HEK293 (cell line): ENCODE measurements at regions not wholly inside any gene's neighbourhood (a gene's known extent, or its start where the extent isn't known, plus 50 kb on each side); places are given as distances from the start of the nearest gene placed in this dataset.
"Not testable (repeated sequence)": the region's sequence is repeated elsewhere in the genome, so short reads cannot be mapped to it uniquely, and the experiment has no call there.

Experiments
- CTCF ChIA-PET: fragments of 350-600 bp; formaldehyde crosslinking; extraction: SDS; loops from one replicate; lab custom pipeline; 2021; ENCODE audit warnings: antibody characterized with exemption; lab: Yijun Ruan, JAX
- POLR2A ChIA-PET: fragments of 300-600 bp; formaldehyde crosslinking; extraction: SDS; loops from one replicate; lab custom pipeline; 2020; ENCODE audit warnings: antibody characterized with exemption, inconsistent platforms; lab: Yijun Ruan, JAX
- H3K27ac ChIP-seq: fragments of 200-500 bp; sonication (Bioruptor generic); 2 replicates; pipeline ENCODE4 v1.5.1; 2014; ENCODE audit warnings: low read depth, low read length, control low read depth, inconsistent platforms; ENCODE audit errors: extremely low read depth
- H3K36me3 ChIP-seq, 2 experiments: fragments of 200-500 bp in 1 of 2; sonication (Bioruptor generic) in 1 of 2; 1 replicate in 1 of 2; 2 replicates in 1 of 2; pipeline ENCODE4 v1.5.1; 2014 to 2017; ENCODE audit warnings: inconsistent platforms in 2 of 2, low read length in 2 of 2; ENCODE audit not compliant: control insufficient read depth in 2 of 2, insufficient read depth in 1 of 2
- H3K4me1 ChIP-seq: fragments of 200-500 bp; sonication (Bioruptor generic); 2 replicates; pipeline ENCODE4 v1.5.1; 2014; ENCODE audit warnings: mild to moderate bottlenecking, low read length, inconsistent platforms; ENCODE audit not compliant: control insufficient read depth, insufficient read depth
- H3K4me3 ChIP-seq: 2 replicates; pipeline ENCODE4 v1.5.1; 2011; ENCODE audit warnings: low read depth, mild to moderate bottlenecking, control low read depth, low read length, moderate library complexity
- H3K9me3 ChIP-seq: fragments of 200-500 bp; sonication (Bioruptor generic); 2 replicates; pipeline ENCODE4 v1.5.1; 2014; ENCODE audit warnings: low read depth, low read length, inconsistent platforms; ENCODE audit not compliant: control insufficient read depth, insufficient read depth
- GLI2 ChIP-seq: fragments of 450-650 bp; formaldehyde crosslinking; IDR thresholded peaks from 2 replicates; pipeline ENCODE4; 2017; ENCODE audit warnings: missing biosample characterization, missing genetic modification characterization, low read depth, borderline replicate concordance
- GLI4 ChIP-seq: fragments of 450-650 bp; formaldehyde crosslinking; IDR thresholded peaks from 2 replicates; pipeline ENCODE4 v1.5.1; 2016; ENCODE audit warnings: missing biosample characterization, missing genetic modification characterization
- KLF1 ChIP-seq: fragments of 450-650 bp; formaldehyde crosslinking; IDR thresholded peaks from 2 replicates; pipeline ENCODE4 v1.5.1; 2016; ENCODE audit warnings: missing biosample characterization, missing genetic modification characterization
- MYNN ChIP-seq: fragments of 450-650 bp; formaldehyde crosslinking; IDR thresholded peaks from 2 replicates; pipeline ENCODE4 v1.5.1; 2016; ENCODE audit warnings: missing biosample characterization, missing genetic modification characterization, borderline replicate concordance
- SCRT1 ChIP-seq: fragments of 450-650 bp; formaldehyde crosslinking; IDR thresholded peaks from 2 replicates; pipeline ENCODE4 v1.5.1; 2016; ENCODE audit warnings: missing biosample characterization, missing genetic modification characterization, borderline replicate concordance
- ZBTB20 ChIP-seq: fragments of 450-650 bp; formaldehyde crosslinking; IDR thresholded peaks from 2 replicates; pipeline ENCODE4 v1.5.1; 2016; ENCODE audit warnings: missing biosample characterization, missing genetic modification characterization
- ZNF274 ChIP-seq, 2 experiments: fragments of 200-500 bp in 1 of 2; fragments of 450-650 bp in 1 of 2; sonication (Bioruptor generic) in 1 of 2; formaldehyde crosslinking in 1 of 2; IDR thresholded peaks; 2 replicates each; pipeline versions ENCODE4 v1.5.1 to v1.6.1; 2014 to 2016; ENCODE audit warnings: borderline replicate concordance in 1 of 2, inconsistent platforms in 1 of 2, low read length in 1 of 2, missing biosample characterization in 1 of 2, missing genetic modification characterization in 1 of 2
- ZNF37A ChIP-seq: fragments of 450-650 bp; IDR thresholded peaks from 2 replicates; pipeline ENCODE4 v1.5.1; 2018; ENCODE audit warnings: missing biosample characterization, missing genetic modification characterization
- ZNF561 ChIP-seq: fragments of 450-650 bp; IDR thresholded peaks from 2 replicates; pipeline ENCODE4 v1.5.1; 2018; ENCODE audit warnings: missing biosample characterization, missing genetic modification characterization, borderline replicate concordance
- ZNF776 ChIP-seq: fragments of 450-650 bp; formaldehyde crosslinking; IDR thresholded peaks from 2 replicates; pipeline ENCODE4 v1.5.0; 2017; ENCODE audit warnings: missing biosample characterization, missing genetic modification characterization, borderline replicate concordance
- ZXDB ChIP-seq: fragments of 450-650 bp; formaldehyde crosslinking; IDR thresholded peaks from 2 replicates; pipeline ENCODE4 v1.5.1; 2016; ENCODE audit warnings: missing biosample characterization, missing genetic modification characterization
- TF ChIP-seq, protein P1 (sequence below): fragments of 450-650 bp; formaldehyde crosslinking; IDR thresholded peaks from 2 replicates; pipeline ENCODE4 v1.5.1; 2017; ENCODE audit warnings: missing biosample characterization, missing genetic modification characterization
- TF ChIP-seq, protein P2 (sequence below): fragments of 450-650 bp; formaldehyde crosslinking; IDR thresholded peaks from 2 replicates; pipeline ENCODE4 v1.5.1; 2016; ENCODE audit warnings: missing biosample characterization, missing genetic modification characterization
- TF ChIP-seq, protein P3 (sequence below): fragments of 450-650 bp; formaldehyde crosslinking; IDR thresholded peaks from 2 replicates; pipeline ENCODE4 v1.5.1; 2016; ENCODE audit warnings: missing biosample characterization, missing genetic modification characterization

DNA sequence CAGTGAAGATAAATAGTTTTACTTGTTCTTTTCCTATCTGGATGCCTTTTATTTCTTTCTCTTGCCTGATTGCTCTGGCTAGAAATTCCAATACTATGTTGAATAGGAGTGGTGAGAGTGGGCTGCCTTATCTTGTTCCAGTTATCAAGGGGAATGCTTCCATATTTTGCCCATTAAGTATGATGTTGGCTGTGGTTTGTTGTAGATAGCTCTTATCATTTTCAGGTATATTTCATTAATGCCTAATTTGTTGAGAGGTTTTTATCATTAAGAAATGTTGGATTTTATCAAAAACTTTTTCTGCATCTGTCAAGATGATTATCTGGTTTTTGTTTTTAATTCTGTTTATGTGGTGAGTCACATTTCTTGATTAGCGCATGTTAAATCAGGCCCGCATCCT lies 655.8 kb downstream of the NUP35 start (continued):
- no peak for TF ChIP-seq ZNF274 (IDR thresholded peaks at IDR 0.05; ENCODE audit: low read length)
- no peak for TF ChIP-seq ZNF274 (tag by site-specific recombination; IDR thresholded peaks at IDR 0.05; ENCODE audit: borderline replicate concordance)
- TF ChIP-seq, protein P1, sequence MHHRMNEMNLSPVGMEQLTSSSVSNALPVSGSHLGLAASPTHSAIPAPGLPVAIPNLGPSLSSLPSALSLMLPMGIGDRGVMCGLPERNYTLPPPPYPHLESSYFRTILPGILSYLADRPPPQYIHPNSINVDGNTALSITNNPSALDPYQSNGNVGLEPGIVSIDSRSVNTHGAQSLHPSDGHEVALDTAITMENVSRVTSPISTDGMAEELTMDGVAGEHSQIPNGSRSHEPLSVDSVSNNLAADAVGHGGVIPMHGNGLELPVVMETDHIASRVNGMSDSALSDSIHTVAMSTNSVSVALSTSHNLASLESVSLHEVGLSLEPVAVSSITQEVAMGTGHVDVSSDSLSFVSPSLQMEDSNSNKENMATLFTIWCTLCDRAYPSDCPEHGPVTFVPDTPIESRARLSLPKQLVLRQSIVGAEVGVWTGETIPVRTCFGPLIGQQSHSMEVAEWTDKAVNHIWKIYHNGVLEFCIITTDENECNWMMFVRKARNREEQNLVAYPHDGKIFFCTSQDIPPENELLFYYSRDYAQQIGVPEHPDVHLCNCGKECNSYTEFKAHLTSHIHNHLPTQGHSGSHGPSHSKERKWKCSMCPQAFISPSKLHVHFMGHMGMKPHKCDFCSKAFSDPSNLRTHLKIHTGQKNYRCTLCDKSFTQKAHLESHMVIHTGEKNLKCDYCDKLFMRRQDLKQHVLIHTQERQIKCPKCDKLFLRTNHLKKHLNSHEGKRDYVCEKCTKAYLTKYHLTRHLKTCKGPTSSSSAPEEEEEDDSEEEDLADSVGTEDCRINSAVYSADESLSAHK (tag by site-specific recombination) = no peak
- no peak for TF ChIP-seq GLI2 (tag by site-specific recombination)

DNA sequence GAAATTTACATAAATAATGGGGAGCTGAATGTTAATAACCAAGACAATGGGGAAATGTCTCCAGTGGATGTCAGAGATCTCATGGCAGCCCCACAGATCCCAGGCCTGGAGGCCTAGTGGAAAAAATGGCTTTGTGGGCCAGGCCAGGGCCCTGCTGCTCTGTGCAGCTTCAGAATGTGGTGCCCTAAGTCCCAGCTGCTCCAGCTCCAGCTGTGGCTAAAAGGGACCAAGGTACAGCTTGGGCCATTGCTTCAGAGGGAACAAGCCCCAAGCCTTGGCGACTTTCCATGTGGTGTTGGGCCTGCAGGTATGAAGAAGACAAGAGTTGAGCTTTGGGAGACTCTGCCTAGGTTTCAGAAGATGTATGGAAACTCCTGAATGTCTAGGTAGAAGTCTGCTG lies 658.2 kb downstream of the NUP35 start:
- no peaks in the 10 kb centered on the region for H3K36me3 ChIP-seq
- CTCF ChIA-PET = no interaction called here
- H3K9me3 ChIP-seq = no peaks in the 10 kb centered on the region
- POLR2A ChIA-PET = no interaction called here
- no peak overlapping the region for H3K27ac ChIP-seq
- no peak overlapping the region for H3K4me3 ChIP-seq
- no peaks in the 10 kb centered on the region for H3K4me1 ChIP-seq
- no peak for TF ChIP-seq MYNN (tag by site-specific recombination)

DNA sequence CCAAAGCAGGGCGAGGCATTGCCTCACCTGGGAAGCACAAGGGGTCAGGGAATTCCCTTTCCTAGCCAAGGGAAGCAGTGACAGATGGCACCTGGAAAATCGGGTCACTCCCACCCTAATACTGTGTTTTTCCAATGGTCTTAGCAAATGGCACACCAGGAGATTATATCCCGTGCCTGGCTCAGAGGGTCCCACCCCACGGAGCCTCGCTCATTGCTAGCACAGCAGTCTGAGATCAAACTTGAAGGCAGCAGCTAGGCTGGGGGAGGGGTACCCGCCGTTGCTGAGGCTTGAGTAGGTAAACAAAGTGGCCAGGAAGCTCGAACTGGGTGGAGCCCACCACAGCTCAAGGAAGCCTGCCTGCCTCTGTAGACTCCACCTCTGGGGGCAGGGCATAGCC lies 664.6 kb downstream of the NUP35 start:
- CTCF ChIA-PET, H3K9me3 ChIP-seq, H3K4me1 ChIP-seq, H3K27ac ChIP-seq, POLR2A ChIA-PET, H3K4me3 ChIP-seq, H3K36me3 ChIP-seq: not testable (repeated sequence)

DNA sequence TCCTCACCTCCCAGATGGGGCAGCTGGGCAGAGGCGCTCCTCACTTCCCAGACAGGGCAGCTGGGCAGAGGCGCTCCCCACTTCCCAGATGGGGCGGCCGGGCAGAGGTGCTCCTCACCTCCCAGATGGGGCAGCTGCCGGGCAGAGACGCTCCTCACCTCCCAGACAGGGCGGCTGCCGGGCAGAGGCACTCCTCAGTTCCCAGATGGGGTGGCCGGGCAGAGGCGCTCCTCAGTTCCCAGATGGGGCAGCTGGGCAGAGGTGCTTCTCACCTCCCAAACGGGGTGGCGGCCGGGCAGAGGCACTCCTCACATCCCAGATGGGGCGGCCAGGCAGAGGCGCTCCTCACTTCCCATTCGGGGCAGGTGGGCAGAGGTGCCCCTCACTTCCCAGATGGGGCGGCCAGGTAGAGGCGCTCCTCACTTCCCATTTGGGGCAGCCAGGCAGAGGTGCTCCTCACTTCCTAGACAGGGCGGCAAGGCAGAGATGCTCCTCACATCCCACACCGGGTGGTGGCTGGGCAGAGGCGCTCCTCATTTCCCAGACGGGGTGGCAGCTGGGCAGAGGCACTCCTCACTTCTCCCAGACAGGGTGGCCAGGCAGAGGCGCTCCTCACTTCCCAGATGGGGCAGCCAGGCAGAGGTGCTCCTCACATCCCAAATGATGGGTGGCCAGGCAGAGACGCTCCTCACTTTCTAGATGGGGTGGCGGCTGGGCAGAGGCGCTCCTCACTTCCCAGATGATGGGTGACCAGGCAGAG lies 668.1 kb downstream of the NUP35 start:
- H3K9me3 ChIP-seq, POLR2A ChIA-PET: not testable (repeated sequence)
- CTCF ChIA-PET = interaction anchor here (0.7 kb wide), 1 partner anchor 495 kb away, joined by 5 read pairs; no protein-coding TSS in a partner anchor

DNA sequence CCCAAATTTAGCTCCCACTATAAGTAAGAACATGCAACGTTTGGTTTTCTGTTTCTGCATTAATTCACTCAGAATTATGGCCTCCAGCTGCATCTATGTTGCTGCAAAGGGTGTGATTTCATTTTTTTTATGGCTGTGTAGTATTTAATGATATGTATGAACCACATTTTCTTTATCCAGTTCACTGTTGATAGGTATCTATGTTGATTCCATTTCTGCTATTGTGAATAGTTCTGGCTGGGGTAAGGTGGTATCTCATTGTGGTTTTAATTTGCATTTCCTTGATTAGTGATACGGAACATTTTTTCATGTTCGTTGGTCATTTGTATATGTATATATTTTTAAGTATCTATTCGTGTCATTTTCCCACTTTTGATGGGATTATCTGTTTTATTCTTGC lies 674.3 kb downstream of the NUP35 start:
- Histone ChIP-seq H3K27ac (no peak overlapping the region), H3K36me3 (no peaks in the 10 kb centered on the region), H3K9me3 (no peaks in the 10 kb centered on the region), H3K4me3 (no peak overlapping the region), H3K4me1 (no peaks in the 10 kb centered on the region)
- CTCF ChIA-PET = no interaction called here
- TF ChIP-seq ZNF561 (tag by site-specific recombination) (no peak), KLF1 (no peak), ZXDB (no peak), SCRT1 (tag by site-specific recombination) (no peak), ZBTB20 (tag by site-specific recombination) (no peak), ZNF776 (tag by site-specific recombination) (no peak), GLI4 (no peak), ZNF37A (no peak)
- TF ChIP-seq, protein P2, sequence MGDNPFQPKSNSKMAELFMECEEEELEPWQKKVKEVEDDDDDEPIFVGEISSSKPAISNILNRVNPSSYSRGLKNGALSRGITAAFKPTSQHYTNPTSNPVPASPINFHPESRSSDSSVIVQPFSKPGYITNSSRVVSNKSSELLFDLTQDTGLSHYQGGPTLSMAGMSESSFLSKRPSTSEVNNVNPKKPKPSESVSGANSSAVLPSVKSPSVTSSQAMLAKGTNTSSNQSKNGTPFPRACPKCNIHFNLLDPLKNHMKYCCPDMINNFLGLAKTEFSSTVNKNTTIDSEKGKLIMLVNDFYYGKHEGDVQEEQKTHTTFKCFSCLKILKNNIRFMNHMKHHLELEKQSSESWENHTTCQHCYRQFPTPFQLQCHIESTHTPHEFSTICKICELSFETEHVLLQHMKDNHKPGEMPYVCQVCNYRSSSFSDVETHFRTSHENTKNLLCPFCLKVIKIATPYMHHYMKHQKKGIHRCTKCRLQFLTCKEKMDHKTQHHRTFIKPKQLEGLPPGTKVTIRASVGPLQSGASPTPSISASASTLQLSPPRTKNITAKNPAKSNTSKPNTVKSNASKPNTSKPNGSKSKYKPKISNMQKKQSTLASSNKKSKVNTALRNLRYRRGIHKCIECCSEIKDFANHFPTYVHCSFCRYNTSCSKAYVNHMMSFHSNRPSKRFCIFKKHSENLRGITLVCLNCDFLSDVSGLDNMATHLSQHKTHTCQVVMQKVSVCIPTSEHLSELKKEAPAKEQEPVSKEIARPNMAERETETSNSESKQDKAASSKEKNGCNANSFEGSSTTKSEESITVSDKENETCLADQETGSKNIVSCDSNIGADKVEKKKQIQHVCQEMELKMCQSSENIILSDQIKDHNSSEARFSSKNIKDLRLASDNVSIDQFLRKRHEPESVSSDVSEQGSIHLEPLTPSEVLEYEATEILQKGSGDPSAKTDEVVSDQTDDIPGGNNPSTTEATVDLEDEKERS (tag by site-specific recombination) = no peak
- TF ChIP-seq, protein P3, sequence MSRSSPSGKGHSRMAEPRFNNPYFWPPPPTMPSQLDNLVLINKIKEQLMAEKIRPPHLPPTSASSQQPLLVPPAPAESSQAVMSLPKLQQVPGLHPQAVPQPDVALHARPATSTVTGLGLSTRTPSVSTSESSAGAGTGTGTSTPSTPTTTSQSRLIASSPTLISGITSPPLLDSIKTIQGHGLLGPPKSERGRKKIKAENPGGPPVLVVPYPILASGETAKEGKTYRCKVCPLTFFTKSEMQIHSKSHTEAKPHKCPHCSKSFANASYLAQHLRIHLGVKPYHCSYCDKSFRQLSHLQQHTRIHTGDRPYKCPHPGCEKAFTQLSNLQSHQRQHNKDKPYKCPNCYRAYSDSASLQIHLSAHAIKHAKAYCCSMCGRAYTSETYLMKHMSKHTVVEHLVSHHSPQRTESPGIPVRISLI (tag by site-specific recombination) = no peak
- POLR2A ChIA-PET = no interaction called here

More for the DNA sequence above, 668.1 kb downstream of the NUP35 start:
- H3K27ac ChIP-seq, H3K36me3 ChIP-seq, H3K4me3 ChIP-seq, H3K4me1 ChIP-seq: not testable (repeated sequence)
